ENCODE measurements at regions not wholly inside any gene's neighbourhood (a gene's known extent, or its start where the extent isn't known, plus 50 kb on each side); places are given as distances from the start of the nearest gene placed in this dataset.

- no peaks in the 10 kb centered on the region for H4K20me1 ChIP-seq (ENCODE audit: control insufficient read depth, insufficient read depth, low read depth, low read length)
- H3K27me3 ChIP-seq (ENCODE audit: control insufficient read depth, low read length), result no peaks in the 10 kb centered on the region
- H3K79me2 ChIP-seq (ENCODE audit: control insufficient read depth, low read length), result no peaks in the 10 kb centered on the region
- no peak overlapping the region for H3K4me3 ChIP-seq (ENCODE audit: low read length)
- H3F3A ChIP-seq (ENCODE audit: control insufficient read depth, insufficient read depth), result no peaks in the 10 kb centered on the region
- H3K27ac ChIP-seq (ENCODE audit: low read depth, low read length), result no peak overlapping the region
- H3K9me3 ChIP-seq (ENCODE audit: control insufficient read depth, insufficient read depth, low read length), result no peaks in the 10 kb centered on the region
- no peaks in the 10 kb centered on the region for H3K4me1 ChIP-seq (ENCODE audit: control insufficient read depth, low read length)
- no peak overlapping the region for H3K4me2 ChIP-seq (ENCODE audit: low read length)
- no peak for TF ChIP-seq EZH2phosphoT487 (IDR thresholded peaks at IDR 0.05; ENCODE audit: borderline replicate concordance, low read length)
- TF ChIP-seq, protein P1, sequence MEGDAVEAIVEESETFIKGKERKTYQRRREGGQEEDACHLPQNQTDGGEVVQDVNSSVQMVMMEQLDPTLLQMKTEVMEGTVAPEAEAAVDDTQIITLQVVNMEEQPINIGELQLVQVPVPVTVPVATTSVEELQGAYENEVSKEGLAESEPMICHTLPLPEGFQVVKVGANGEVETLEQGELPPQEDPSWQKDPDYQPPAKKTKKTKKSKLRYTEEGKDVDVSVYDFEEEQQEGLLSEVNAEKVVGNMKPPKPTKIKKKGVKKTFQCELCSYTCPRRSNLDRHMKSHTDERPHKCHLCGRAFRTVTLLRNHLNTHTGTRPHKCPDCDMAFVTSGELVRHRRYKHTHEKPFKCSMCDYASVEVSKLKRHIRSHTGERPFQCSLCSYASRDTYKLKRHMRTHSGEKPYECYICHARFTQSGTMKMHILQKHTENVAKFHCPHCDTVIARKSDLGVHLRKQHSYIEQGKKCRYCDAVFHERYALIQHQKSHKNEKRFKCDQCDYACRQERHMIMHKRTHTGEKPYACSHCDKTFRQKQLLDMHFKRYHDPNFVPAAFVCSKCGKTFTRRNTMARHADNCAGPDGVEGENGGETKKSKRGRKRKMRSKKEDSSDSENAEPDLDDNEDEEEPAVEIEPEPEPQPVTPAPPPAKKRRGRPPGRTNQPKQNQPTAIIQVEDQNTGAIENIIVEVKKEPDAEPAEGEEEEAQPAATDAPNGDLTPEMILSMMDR (IDR thresholded peaks at IDR 0.05; ENCODE audit: low read depth, low read length, poor library complexity, severe bottlenecking), result no peak
- H3K36me3 ChIP-seq (ENCODE audit: control insufficient read depth, low read length), result no peaks in the 10 kb centered on the region
- H3K9me2 ChIP-seq (replicated peaks; ENCODE audit: control insufficient read depth, low read length), result no peaks in the 10 kb centered on the region
Observed at GRCh38 chr14:25215607-25216006, 165.7 kb upstream of the STXBP6 start.

- no peaks in the 10 kb centered on the region for H3K79me2 ChIP-seq (ENCODE audit: control insufficient read depth, low read length)
- H3K4me3 ChIP-seq (ENCODE audit: low read length), result no peak overlapping the region
- no peaks in the 10 kb centered on the region for H3K4me1 ChIP-seq (ENCODE audit: control insufficient read depth, low read length)
- H3K4me2 ChIP-seq (ENCODE audit: low read length), result no peak overlapping the region
- no peaks in the 10 kb centered on the region for H3K36me3 ChIP-seq (ENCODE audit: control insufficient read depth, low read length)
- H3K9me2 ChIP-seq (replicated peaks; ENCODE audit: control insufficient read depth, low read length), result no peaks in the 10 kb centered on the region
- H4K20me1 ChIP-seq (ENCODE audit: control insufficient read depth, insufficient read depth, low read depth, low read length), result no peaks in the 10 kb centered on the region
- no peaks in the 10 kb centered on the region for H3K9me3 ChIP-seq (ENCODE audit: control insufficient read depth, insufficient read depth, low read length)
- no peak overlapping the region for H3K27ac ChIP-seq (ENCODE audit: low read depth, low read length)
- no peak for TF ChIP-seq EZH2phosphoT487 (IDR thresholded peaks at IDR 0.05; ENCODE audit: borderline replicate concordance, low read length)
- TF ChIP-seq, protein P1 (IDR thresholded peaks at IDR 0.05; ENCODE audit: low read depth, low read length, poor library complexity, severe bottlenecking), result no peak
- no peaks in the 10 kb centered on the region for H3F3A ChIP-seq (ENCODE audit: control insufficient read depth, insufficient read depth)
- no peaks in the 10 kb centered on the region for H3K27me3 ChIP-seq (ENCODE audit: control insufficient read depth, low read length)
Observed at GRCh38 chr14:25197885-25198284, 147.9 kb upstream of the STXBP6 start.

- Histone ChIP-seq H3K27ac (ENCODE audit: low read depth, low read length) (no peak overlapping the region), H3K27me3 (ENCODE audit: control insufficient read depth, low read length) (no peaks in the 10 kb centered on the region), H3K79me2 (ENCODE audit: control insufficient read depth, low read length) (no peaks in the 10 kb centered on the region), H3K36me3 (ENCODE audit: control insufficient read depth, low read length) (no peaks in the 10 kb centered on the region), H3K4me1 (ENCODE audit: control insufficient read depth, low read length) (no peaks in the 10 kb centered on the region), H4K20me1 (ENCODE audit: control insufficient read depth, insufficient read depth, low read depth, low read length) (no peaks in the 10 kb centered on the region), H3K4me3 (ENCODE audit: low read length) (no peak overlapping the region), H3K9me2 (replicated peaks; ENCODE audit: control insufficient read depth, low read length) (no peaks in the 10 kb centered on the region), H3F3A (ENCODE audit: control insufficient read depth, insufficient read depth) (no peaks in the 10 kb centered on the region), H3K4me2 (ENCODE audit: low read length) (no peak overlapping the region), H3K9me3 (ENCODE audit: control insufficient read depth, insufficient read depth, low read length) (no peaks in the 10 kb centered on the region)
- TF ChIP-seq, protein P1 (IDR thresholded peaks at IDR 0.05; ENCODE audit: low read depth, low read length, poor library complexity, severe bottlenecking), result no peak
- TF ChIP-seq EZH2phosphoT487 (IDR thresholded peaks at IDR 0.05; ENCODE audit: borderline replicate concordance, low read length), result no peak
Observed at GRCh38 chr14:25180221-25180620, 130.3 kb upstream of the STXBP6 start.

DNA sequence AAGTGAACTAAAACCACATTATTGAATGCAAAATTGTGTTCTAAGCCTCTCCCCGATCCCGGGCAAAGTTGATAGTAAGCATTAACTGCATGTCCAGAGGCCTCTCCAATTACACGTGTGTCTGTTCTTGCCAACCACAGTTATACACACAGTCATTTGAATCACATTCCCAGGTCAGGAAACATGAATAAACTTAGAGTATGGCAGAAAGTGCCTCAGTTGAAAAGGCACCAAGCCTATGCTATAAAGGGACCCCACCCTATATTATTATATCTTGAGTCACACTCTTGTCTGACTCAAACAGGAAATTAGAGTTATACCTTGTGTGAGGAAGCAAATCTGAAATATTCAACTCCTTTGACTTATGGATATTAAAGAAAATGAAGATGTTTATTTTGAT is 128.3 kb upstream of the STXBP6 start:
- no peaks in the 10 kb centered on the region for H3F3A ChIP-seq (ENCODE audit: control insufficient read depth, insufficient read depth)
- H3K9me3 ChIP-seq (ENCODE audit: control insufficient read depth, insufficient read depth, low read length), result no peaks in the 10 kb centered on the region
- no peaks in the 10 kb centered on the region for H4K20me1 ChIP-seq (ENCODE audit: control insufficient read depth, insufficient read depth, low read depth, low read length)
- H3K4me2 ChIP-seq (ENCODE audit: low read length), result no peak overlapping the region
- no peaks in the 10 kb centered on the region for H3K4me1 ChIP-seq (ENCODE audit: control insufficient read depth, low read length)
- no peak overlapping the region for H3K27ac ChIP-seq (ENCODE audit: low read depth, low read length)
- H3K79me2 ChIP-seq (ENCODE audit: control insufficient read depth, low read length), result no peaks in the 10 kb centered on the region
- no peaks in the 10 kb centered on the region for H3K27me3 ChIP-seq (ENCODE audit: control insufficient read depth, low read length)
- no peaks in the 10 kb centered on the region for H3K36me3 ChIP-seq (ENCODE audit: control insufficient read depth, low read length)
- no peak overlapping the region for H3K4me3 ChIP-seq (ENCODE audit: low read length)
- TF ChIP-seq, protein P1 (IDR thresholded peaks at IDR 0.05; ENCODE audit: low read depth, low read length, poor library complexity, severe bottlenecking), result no peak
- no peak for TF ChIP-seq EZH2phosphoT487 (IDR thresholded peaks at IDR 0.05; ENCODE audit: borderline replicate concordance, low read length)
- no peaks in the 10 kb centered on the region for H3K9me2 ChIP-seq (replicated peaks; ENCODE audit: control insufficient read depth, low read length)
